Activated B cell treated with CpG ODN at 0.5 μM for 24 hours (primary cell): ENCODE measurements at regions not wholly inside any gene's neighbourhood (a gene's known extent, or its start where the extent isn't known, plus 50 kb on each side); places are given as distances from the start of the nearest gene placed in this dataset.

Experiments used
- ATAC-seq: fragments of 200-7000 bp; cut with Tn5 transposase; one replicate; pipeline ENCODE4 v1.10.0; 2021; ENCODE audit warnings: low read depth, mild to moderate bottlenecking, moderate library complexity
- CTCF ChIA-PET: fragments of 350-600 bp; sonication (Branson Sonifier 250); formaldehyde crosslinking; loops from one replicate; lab custom pipeline; 2021; ENCODE audit warnings: antibody characterized with exemption; lab: Charles Lee
- POLR2A ChIA-PET: fragments of 350-600 bp; sonication (Branson Sonifier 250); formaldehyde crosslinking; loops from one replicate; lab custom pipeline; 2021; ENCODE audit warnings: antibody characterized with exemption; lab: Charles Lee
- DNase-seq: peaks from one replicate; pipeline ENCODE4 v3.0.0; 2022
- H3K27ac Mint-ChIP-seq: one replicate; pipeline ENCODE4 v1.8.0; 2020; ENCODE audit warnings: mixed read lengths
- H3K27me3 Mint-ChIP-seq: one replicate; pipeline ENCODE4 v1.8.0; 2021; ENCODE audit warnings: mixed read lengths
- H3K36me3 Mint-ChIP-seq: one replicate; pipeline ENCODE4 v1.8.0; 2021; ENCODE audit warnings: low read depth, mixed read lengths
- H3K4me1 Mint-ChIP-seq: one replicate; pipeline ENCODE4 v1.8.0; 2021; ENCODE audit warnings: mixed read lengths
- H3K4me3 Mint-ChIP-seq: one replicate; pipeline ENCODE4 v1.8.0; 2020; ENCODE audit warnings: mild to moderate bottlenecking, mixed read lengths
- H3K9me3 Mint-ChIP-seq: one replicate; pipeline ENCODE4 v1.8.0; 2020; ENCODE audit warnings: mixed read lengths
- CTCF ChIP-seq: fragments of 200-600 bp; IDR thresholded peaks from one replicate; pipeline ENCODE4 v1.8.0; 2022; ENCODE audit warnings: antibody characterized with exemption, mild to moderate bottlenecking
- intact Hi-C: fragments of 100-400 bp; cut with micrococcal nuclease; formaldehyde crosslinking; loops from one replicate; pipeline ENCODE4 v1.15.1; 2024

GRCh38 chr4:182068920-182069319 is 174.3 kb upstream of the TENM3 start:
- no peaks in the 10 kb centered on the region for H3K4me1 Mint-ChIP-seq
- ChIA-PET CTCF (no interaction called here), POLR2A (no interaction called here)
- no peak overlapping the region for H3K4me3 Mint-ChIP-seq
- H3K9me3 Mint-ChIP-seq: peaks cover 8% of the 10 kb centered on the region
- TF ChIP-seq CTCF: no peak
- no peak overlapping the region for H3K27ac Mint-ChIP-seq
- DNase-seq: no peak
- no peak for ATAC-seq
- intact Hi-C loops: no loop called here
- H3K36me3 Mint-ChIP-seq: no peaks in the 10 kb centered on the region
- H3K27me3 Mint-ChIP-seq: no peaks in the 10 kb centered on the region

DNA sequence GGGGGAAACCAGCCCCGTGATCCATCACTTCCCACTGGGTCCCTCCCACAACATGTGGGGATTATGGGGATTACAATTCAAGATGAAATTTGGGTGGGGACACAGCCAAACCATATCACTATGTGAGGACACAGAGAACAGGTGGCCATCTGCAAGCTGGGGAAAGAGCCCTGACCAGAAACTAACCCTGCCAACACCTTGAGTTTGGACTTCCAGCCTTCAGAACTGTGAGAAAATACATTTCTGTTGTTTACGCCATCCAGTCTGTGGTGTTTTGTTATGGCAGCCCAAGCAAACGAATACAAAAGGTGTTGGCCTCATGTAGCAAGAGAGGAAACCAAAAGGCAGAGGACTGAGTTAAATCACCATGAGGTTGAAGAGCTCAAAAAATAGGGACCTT is 169.9 kb upstream of the TENM3 start:
- H3K27me3 Mint-ChIP-seq: no peaks in the 10 kb centered on the region
- no peak for TF ChIP-seq CTCF
- no peak overlapping the region for H3K4me3 Mint-ChIP-seq
- ChIA-PET POLR2A (no interaction called here), CTCF (no interaction called here)
- no peaks in the 10 kb centered on the region for H3K36me3 Mint-ChIP-seq
- intact Hi-C loops: no loop called here
- no peaks in the 10 kb centered on the region for H3K4me1 Mint-ChIP-seq
- no peak overlapping the region for H3K27ac Mint-ChIP-seq
- H3K9me3 Mint-ChIP-seq: peaks cover 7% of the 10 kb centered on the region
- ATAC-seq (no peak), DNase-seq (no peak)

GRCh38 chr4:182074139-182074538 is 169.1 kb upstream of the TENM3 start:
- Mint-ChIP-seq H3K27me3 (no peaks in the 10 kb centered on the region), H3K4me3 (no peak overlapping the region), H3K27ac (no peak overlapping the region), H3K36me3 (no peaks in the 10 kb centered on the region), H3K9me3 (peaks cover 7% of the 10 kb centered on the region), H3K4me1 (no peaks in the 10 kb centered on the region)
- CTCF ChIA-PET: no interaction called here
- DNase-seq (no peak), ATAC-seq (no peak)
- intact Hi-C loops: no loop called here
- TF ChIP-seq CTCF: no peak
- POLR2A ChIA-PET: no interaction called here

DNA sequence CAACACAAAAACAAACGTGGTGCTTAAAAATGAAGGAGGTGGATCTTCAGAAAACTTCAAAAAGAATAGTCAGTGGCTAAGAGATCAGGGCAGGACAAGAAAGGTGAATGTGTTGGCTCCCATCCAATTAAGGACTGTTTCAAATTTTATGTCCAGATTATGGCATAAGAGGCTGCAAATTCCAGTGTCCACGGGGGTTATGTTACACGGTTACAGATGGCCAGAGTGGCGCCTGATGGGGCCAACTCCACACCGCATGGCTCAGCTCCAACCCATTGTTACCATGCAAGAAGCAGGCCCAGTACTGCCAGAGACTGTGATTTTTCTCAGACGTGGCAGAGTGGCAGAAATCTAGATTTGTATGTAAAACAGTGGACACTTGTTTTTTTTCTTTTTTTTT is 168.4 kb upstream of the TENM3 start:
- no peaks in the 10 kb centered on the region for H3K27me3 Mint-ChIP-seq
- POLR2A ChIA-PET: no interaction called here
- intact Hi-C loops: no loop called here
- H3K9me3 Mint-ChIP-seq: peaks cover 7% of the 10 kb centered on the region
- CTCF ChIA-PET: no interaction called here
- no peak overlapping the region for H3K27ac Mint-ChIP-seq
- H3K4me1 Mint-ChIP-seq: no peaks in the 10 kb centered on the region
- no peaks in the 10 kb centered on the region for H3K36me3 Mint-ChIP-seq
- TF ChIP-seq CTCF: no peak
- no peak for DNase-seq
- no peak overlapping the region for H3K4me3 Mint-ChIP-seq
- ATAC-seq: no peak

GRCh38 chr4:182082910-182083309 is 160.3 kb upstream of the TENM3 start:
- Mint-ChIP-seq H3K27me3 (no peaks in the 10 kb centered on the region), H3K36me3 (no peaks in the 10 kb centered on the region), H3K4me1 (no peaks in the 10 kb centered on the region), H3K9me3 (no peaks in the 10 kb centered on the region), H3K27ac (no peak overlapping the region), H3K4me3 (no peak overlapping the region)
- intact Hi-C loops: no loop called here
- no peak for TF ChIP-seq CTCF
- POLR2A ChIA-PET: no interaction called here
- DNase-seq (no peak), ATAC-seq (no peak)
- CTCF ChIA-PET: no interaction called here
